ENCODE measurements at regions not wholly inside any gene's neighbourhood (a gene's known extent, or its start where the extent isn't known, plus 50 kb on each side); places are given as distances from the start of the nearest gene placed in this dataset.

DNA sequence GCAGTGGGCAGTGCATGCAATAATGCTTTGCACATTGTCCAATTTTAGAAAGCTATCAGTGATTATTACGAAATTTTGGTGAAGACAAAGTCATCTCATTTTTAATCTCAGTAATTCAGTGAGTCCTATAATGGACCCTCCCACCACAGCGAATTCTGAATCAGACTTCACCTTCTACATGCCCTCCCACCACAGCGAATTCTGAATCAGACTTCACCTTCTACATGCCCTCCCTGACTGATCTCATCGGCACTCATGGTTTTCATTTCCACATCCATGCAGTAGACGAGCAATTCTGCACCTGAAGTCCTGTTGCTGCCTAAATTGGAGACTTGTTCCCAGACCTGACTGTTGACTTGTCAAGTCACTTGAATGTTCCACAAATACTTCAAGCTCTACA is 522.3 kb downstream of the EIPR1 start:
- Histone ChIP-seq H4K20me1 (ENCODE audit: control insufficient read depth, insufficient read depth, low read depth, low read length) (no peaks in the 10 kb centered on the region), H3K4me3 (ENCODE audit: low read length) (no peak overlapping the region), H3K4me2 (ENCODE audit: low read length) (no peak overlapping the region), H3F3A (ENCODE audit: control insufficient read depth, insufficient read depth) (no peaks in the 10 kb centered on the region), H3K9me3 (ENCODE audit: control insufficient read depth, insufficient read depth, low read length) (no peaks in the 10 kb centered on the region; the same call in 1 of the 2 replicates), H3K36me3 (ENCODE audit: control insufficient read depth, low read length) (no peaks in the 10 kb centered on the region), H3K4me1 (ENCODE audit: control insufficient read depth, low read length) (no peaks in the 10 kb centered on the region), H3K27ac (ENCODE audit: low read depth, low read length) (no peak overlapping the region), H3K79me2 (ENCODE audit: control insufficient read depth, low read length) (no peaks in the 10 kb centered on the region), H3K9me2 (replicated peaks; ENCODE audit: control insufficient read depth, low read length) (no peaks in the 10 kb centered on the region), H3K27me3 (ENCODE audit: control insufficient read depth, low read length) (no peaks in the 10 kb centered on the region)
- no peak for TF ChIP-seq EZH2phosphoT487 (IDR thresholded peaks at IDR 0.05; ENCODE audit: borderline replicate concordance, low read length)
- TF ChIP-seq, protein P1, sequence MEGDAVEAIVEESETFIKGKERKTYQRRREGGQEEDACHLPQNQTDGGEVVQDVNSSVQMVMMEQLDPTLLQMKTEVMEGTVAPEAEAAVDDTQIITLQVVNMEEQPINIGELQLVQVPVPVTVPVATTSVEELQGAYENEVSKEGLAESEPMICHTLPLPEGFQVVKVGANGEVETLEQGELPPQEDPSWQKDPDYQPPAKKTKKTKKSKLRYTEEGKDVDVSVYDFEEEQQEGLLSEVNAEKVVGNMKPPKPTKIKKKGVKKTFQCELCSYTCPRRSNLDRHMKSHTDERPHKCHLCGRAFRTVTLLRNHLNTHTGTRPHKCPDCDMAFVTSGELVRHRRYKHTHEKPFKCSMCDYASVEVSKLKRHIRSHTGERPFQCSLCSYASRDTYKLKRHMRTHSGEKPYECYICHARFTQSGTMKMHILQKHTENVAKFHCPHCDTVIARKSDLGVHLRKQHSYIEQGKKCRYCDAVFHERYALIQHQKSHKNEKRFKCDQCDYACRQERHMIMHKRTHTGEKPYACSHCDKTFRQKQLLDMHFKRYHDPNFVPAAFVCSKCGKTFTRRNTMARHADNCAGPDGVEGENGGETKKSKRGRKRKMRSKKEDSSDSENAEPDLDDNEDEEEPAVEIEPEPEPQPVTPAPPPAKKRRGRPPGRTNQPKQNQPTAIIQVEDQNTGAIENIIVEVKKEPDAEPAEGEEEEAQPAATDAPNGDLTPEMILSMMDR (IDR thresholded peaks at IDR 0.05; ENCODE audit: low read depth, low read length, poor library complexity, severe bottlenecking), result no peak

DNA sequence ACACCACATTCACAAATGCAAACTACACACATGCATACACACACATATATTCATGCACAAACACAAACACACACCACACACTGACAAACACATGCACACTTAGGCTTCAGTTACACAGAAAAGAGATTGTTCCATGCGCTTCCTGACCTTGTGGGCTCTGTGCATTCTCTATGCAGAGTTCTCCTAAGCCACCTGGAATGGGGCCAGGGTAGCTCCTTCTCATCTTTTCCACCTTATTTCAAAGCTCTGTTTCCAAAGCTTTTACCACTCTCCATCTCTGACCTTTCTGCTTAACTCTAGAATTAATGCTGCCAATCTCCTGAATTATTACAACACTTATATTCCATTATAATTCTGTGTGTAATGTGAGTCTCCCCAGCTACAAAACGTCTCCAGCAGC is 522.3 kb upstream of the MYT1L start:
- no peak overlapping the region for H3K4me2 ChIP-seq (ENCODE audit: low read length)
- no peak overlapping the region for H3K27ac ChIP-seq (ENCODE audit: low read depth, low read length)
- no peaks in the 10 kb centered on the region; the same call in 1 of the 2 replicates for H3K9me3 ChIP-seq (ENCODE audit: control insufficient read depth, insufficient read depth, low read length)
- no peaks in the 10 kb centered on the region for H3F3A ChIP-seq (ENCODE audit: control insufficient read depth, insufficient read depth)
- TF ChIP-seq, protein P1 (IDR thresholded peaks at IDR 0.05; ENCODE audit: low read depth, low read length, poor library complexity, severe bottlenecking), result no peak
- no peak overlapping the region for H3K4me3 ChIP-seq (ENCODE audit: low read length)
- H4K20me1 ChIP-seq (ENCODE audit: control insufficient read depth, insufficient read depth, low read depth, low read length), result no peaks in the 10 kb centered on the region
- H3K79me2 ChIP-seq (ENCODE audit: control insufficient read depth, low read length), result no peaks in the 10 kb centered on the region
- H3K36me3 ChIP-seq (ENCODE audit: control insufficient read depth, low read length), result no peaks in the 10 kb centered on the region
- H3K9me2 ChIP-seq (replicated peaks; ENCODE audit: control insufficient read depth, low read length), result no peaks in the 10 kb centered on the region
- H3K27me3 ChIP-seq (ENCODE audit: control insufficient read depth, low read length), result no peaks in the 10 kb centered on the region
- no peaks in the 10 kb centered on the region for H3K4me1 ChIP-seq (ENCODE audit: control insufficient read depth, low read length)

DNA sequence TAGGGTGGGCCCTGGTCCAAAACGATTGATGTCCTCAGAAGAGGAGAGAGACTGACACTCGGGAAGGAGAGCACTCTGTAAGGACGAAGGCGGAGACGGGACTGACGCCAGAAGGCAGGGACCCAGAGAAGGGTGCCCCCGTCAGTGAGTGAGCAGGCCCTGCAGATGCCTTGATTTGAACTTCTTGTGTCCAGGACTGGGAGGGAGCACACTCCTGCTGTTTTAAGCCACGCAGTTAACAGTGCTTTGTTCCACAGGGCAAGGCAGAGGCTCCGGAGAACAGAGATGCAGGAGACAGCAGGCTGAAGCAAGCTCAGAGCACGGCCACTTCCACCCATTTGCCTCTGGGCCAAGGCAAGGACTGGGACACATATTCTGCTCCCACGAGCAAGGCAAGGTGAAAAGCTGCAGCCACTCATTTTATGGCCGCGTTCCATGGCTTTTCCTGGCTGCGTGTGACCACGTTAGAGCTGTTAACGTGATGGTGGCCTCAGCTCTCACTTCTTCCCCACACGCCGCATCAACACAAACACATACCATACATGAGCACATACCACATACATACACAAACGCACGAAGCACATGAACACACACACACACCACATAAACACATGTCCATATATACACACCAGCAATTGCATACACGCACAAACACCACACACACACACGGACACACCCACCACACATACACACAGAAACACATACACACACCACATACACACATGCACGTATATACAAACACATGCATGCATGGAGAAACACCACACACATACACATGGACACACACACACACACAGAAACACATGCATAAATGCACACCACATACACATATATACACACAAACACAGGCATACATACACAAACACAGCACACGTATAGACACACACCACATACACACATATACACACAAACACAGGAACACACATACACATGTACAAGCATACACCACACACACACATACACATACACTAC is 521.0 kb upstream of the MYT1L start:
- no peak overlapping the region for H3K27ac ChIP-seq (ENCODE audit: low read depth, low read length)
- H3K9me3 ChIP-seq (ENCODE audit: control insufficient read depth, insufficient read depth, low read length), result no peaks in the 10 kb centered on the region; the same call in 1 of the 2 replicates
- no peak overlapping the region for H3K4me3 ChIP-seq (ENCODE audit: low read length)

More for the DNA sequence above, 521.0 kb upstream of the MYT1L start:
- Histone ChIP-seq H3K79me2 (ENCODE audit: control insufficient read depth, low read length) (no peaks in the 10 kb centered on the region), H3F3A (ENCODE audit: control insufficient read depth, insufficient read depth) (no peaks in the 10 kb centered on the region), H3K27me3 (ENCODE audit: control insufficient read depth, low read length) (no peaks in the 10 kb centered on the region), H3K9me2 (replicated peaks; ENCODE audit: control insufficient read depth, low read length) (no peaks in the 10 kb centered on the region), H3K4me2 (ENCODE audit: low read length) (no peak overlapping the region), H3K4me1 (ENCODE audit: control insufficient read depth, low read length) (no peaks in the 10 kb centered on the region), H3K36me3 (ENCODE audit: control insufficient read depth, low read length) (no peaks in the 10 kb centered on the region), H4K20me1 (ENCODE audit: control insufficient read depth, insufficient read depth, low read depth, low read length) (no peaks in the 10 kb centered on the region)
- no peak for TF ChIP-seq EZH2phosphoT487 (IDR thresholded peaks at IDR 0.05; ENCODE audit: borderline replicate concordance, low read length)
- TF ChIP-seq, protein P1 (IDR thresholded peaks at IDR 0.05; ENCODE audit: low read depth, low read length, poor library complexity, severe bottlenecking), result no peak

Measured in DOHH2 (cell line).